ENCODE measurements at regions not wholly inside any gene's neighbourhood (a gene's known extent, or its start where the extent isn't known, plus 50 kb on each side); places are given as distances from the start of the nearest gene placed in this dataset.

DNA sequence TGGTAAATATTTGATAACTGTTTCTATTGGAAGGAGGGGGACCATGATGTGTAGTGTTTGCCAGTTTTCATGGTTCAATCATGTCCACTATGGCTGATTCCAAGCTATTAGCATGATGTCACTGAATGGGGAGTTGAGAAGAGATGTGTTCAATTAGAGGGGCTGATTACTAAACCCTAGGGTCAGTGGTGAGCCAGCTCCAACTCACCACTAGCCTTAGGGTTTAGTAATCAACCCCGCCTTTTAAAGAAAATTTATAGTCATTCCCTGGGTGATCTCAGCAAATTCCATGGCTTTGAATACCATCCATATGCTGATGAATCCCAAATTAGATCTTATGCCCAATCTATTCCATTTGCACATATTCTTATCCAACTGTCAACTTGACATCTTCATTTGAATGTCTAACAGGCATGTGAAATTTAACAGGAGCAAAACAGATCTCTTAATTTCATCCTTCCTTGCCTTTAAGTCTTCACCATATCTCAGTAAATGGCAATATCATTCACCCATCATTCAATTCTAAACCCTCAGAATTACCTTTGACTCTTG lies 98.8 kb downstream of the GCNT1 start:
- TF ChIP-seq, protein P1, sequence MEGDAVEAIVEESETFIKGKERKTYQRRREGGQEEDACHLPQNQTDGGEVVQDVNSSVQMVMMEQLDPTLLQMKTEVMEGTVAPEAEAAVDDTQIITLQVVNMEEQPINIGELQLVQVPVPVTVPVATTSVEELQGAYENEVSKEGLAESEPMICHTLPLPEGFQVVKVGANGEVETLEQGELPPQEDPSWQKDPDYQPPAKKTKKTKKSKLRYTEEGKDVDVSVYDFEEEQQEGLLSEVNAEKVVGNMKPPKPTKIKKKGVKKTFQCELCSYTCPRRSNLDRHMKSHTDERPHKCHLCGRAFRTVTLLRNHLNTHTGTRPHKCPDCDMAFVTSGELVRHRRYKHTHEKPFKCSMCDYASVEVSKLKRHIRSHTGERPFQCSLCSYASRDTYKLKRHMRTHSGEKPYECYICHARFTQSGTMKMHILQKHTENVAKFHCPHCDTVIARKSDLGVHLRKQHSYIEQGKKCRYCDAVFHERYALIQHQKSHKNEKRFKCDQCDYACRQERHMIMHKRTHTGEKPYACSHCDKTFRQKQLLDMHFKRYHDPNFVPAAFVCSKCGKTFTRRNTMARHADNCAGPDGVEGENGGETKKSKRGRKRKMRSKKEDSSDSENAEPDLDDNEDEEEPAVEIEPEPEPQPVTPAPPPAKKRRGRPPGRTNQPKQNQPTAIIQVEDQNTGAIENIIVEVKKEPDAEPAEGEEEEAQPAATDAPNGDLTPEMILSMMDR (IDR thresholded peaks at IDR 0.05; ENCODE audit: low read depth, low read length), result no peak
- TF ChIP-seq, protein P2, sequence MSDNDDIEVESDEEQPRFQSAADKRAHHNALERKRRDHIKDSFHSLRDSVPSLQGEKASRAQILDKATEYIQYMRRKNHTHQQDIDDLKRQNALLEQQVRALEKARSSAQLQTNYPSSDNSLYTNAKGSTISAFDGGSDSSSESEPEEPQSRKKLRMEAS (IDR thresholded peaks at IDR 0.05; ENCODE audit: low read depth, low read length), result no peak
- no peak for TF ChIP-seq MYC (IDR thresholded peaks at IDR 0.05; ENCODE audit: low read depth, low read length)
- no peak for TF ChIP-seq POLR2A (IDR thresholded peaks at IDR 0.05; ENCODE audit: extremely low read depth, insufficient read length)
- no peak for DNase-seq (ENCODE audit: low read depth)
- no peak overlapping the region for H3K4me3 ChIP-seq (ENCODE audit: low read depth, low read length)

DNA sequence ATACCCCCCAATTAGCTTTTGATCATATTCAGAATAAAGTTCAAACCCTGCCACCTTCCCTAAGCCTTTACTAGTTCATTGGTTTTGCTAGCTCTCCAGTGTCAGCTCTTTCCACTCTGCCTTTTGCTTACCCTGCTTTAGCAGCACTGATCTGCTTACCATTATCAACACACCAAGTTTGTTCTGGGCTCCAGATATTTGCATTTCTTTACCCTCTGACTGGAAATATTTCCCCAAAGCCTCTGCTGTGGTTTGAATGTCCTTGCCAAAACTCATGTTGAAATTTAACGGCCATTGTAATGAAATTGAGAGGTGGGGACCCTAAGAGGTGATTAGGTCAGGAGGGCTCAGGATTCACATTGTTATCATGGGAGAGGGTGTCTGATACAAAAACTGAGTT lies 99.5 kb downstream of the GCNT1 start:
- H3K4me3 ChIP-seq (ENCODE audit: low read depth, low read length), result no peak overlapping the region
- no peak for DNase-seq (ENCODE audit: low read depth)
- TF ChIP-seq, protein P2 (IDR thresholded peaks at IDR 0.05; ENCODE audit: low read depth, low read length), result no peak
- TF ChIP-seq, protein P1 (IDR thresholded peaks at IDR 0.05; ENCODE audit: low read depth, low read length), result no peak
- no peak for TF ChIP-seq POLR2A (IDR thresholded peaks at IDR 0.05; ENCODE audit: extremely low read depth, insufficient read length)
- no peak for TF ChIP-seq MYC (IDR thresholded peaks at IDR 0.05; ENCODE audit: low read depth, low read length)

DNA sequence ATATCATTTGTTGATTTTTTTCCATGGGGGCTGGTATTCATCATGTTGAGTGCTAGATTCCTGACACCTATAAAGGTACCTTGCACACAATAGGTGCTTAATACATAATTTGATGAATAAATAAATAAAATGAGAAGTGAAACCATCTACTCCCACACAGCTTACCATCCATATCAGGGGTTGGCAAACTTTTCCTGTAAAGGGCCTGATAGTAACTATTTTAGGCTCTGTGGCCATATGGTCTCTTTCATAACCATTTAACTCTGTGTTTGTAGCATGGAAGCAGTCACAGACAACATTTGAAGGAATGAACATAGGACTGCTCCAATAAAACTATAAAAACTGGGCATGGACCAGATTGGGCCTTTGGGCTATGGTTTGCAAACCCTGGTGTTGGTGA lies 100.3 kb downstream of the GCNT1 start:
- H3K4me3 ChIP-seq (ENCODE audit: low read depth, low read length), result no peak overlapping the region
- peak; percentile 46 for DNase-seq (ENCODE audit: low read depth)
- TF ChIP-seq POLR2A (IDR thresholded peaks at IDR 0.05; ENCODE audit: extremely low read depth, insufficient read length), result no peak

DNA sequence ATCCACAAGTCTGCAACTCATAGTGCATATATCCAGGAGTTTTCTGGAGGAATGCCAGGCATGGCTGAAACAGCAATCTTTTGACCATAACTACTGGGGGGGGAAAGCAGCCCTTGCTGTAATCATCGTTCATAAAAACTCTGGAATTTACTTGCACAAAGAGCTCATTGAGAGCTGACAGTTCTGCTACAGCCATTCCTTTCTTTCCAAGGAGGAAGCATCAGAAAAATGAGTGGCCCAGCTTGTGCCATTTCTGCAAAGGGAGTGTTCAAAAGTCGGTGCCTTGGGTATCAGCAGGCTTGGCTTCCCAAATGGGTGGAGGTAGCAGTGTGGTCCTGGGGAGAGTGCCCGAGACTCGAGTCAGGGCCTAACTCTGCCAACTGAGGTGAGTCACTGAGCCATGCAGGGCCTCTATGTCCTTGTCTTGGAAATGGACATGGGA lies 101.5 kb downstream of the GCNT1 start:
- TF ChIP-seq, protein P2 (IDR thresholded peaks at IDR 0.05; ENCODE audit: low read depth, low read length), result no peak
- TF ChIP-seq, protein P1 (IDR thresholded peaks at IDR 0.05; ENCODE audit: low read depth, low read length), result no peak
- TF ChIP-seq MYC (IDR thresholded peaks at IDR 0.05; ENCODE audit: low read depth, low read length) (no peak), POLR2A (IDR thresholded peaks at IDR 0.05; ENCODE audit: extremely low read depth, insufficient read length) (no peak)
- no peak overlapping the region for H3K4me3 ChIP-seq (ENCODE audit: low read depth, low read length)
- DNase-seq (ENCODE audit: low read depth), result no peak

DNA sequence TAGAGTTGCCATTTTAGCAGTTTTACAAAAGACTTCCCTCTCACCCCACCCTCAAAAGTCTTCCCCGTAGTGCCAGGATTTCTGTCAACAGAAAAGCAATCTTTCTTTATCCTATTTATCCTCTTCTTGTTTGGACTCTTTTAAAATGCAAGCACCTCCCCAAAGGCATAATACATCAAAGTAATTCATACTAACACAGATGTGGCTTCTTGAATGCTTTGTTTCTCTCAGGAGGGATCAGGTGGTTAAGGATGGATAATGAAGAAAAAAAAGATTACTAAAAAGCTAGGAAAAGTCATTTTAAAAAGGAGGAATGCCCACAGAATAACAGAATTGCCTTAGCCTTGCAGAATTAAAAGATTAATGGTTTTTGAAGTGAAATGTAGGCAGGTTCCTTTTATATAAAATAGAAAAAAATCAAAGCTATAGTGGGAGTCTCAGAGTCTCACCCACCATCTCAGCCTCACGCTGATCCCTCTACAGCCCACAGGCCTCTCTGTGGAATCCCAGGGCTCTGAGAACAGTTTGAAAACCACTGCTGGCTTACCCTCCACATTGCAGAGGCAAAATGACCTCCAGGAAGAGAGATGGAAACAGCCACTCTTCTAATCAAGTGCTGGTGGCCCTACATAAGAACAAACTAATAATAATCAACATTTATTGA lies 102.2 kb downstream of the GCNT1 start:
- no peak overlapping the region for H3K4me3 ChIP-seq (ENCODE audit: low read depth, low read length)
- no peak for DNase-seq (ENCODE audit: low read depth)
- no peak for TF ChIP-seq POLR2A (IDR thresholded peaks at IDR 0.05; ENCODE audit: extremely low read depth, insufficient read length)
- TF ChIP-seq MYC (IDR thresholded peaks at IDR 0.05; ENCODE audit: low read depth, low read length), result no peak
- TF ChIP-seq, protein P1 (IDR thresholded peaks at IDR 0.05; ENCODE audit: low read depth, low read length), result no peak
- TF ChIP-seq, protein P2 (IDR thresholded peaks at IDR 0.05; ENCODE audit: low read depth, low read length), result no peak

Measured in NB4 (cell line).